WTC11 (cell line): ENCODE measurements at regions not wholly inside any gene's neighbourhood (a gene's known extent, or its start where the extent isn't known, plus 50 kb on each side); places are given as distances from the start of the nearest gene placed in this dataset.

Source experiments
- ATF2 ChIP-seq: sonication (generic); formaldehyde crosslinking; IDR thresholded peaks from 2 replicates; pipeline ENCODE4 v1.8.1; 2022; ENCODE audit warnings: low read depth, missing genetic modification reagents, borderline replicate concordance
- CTCF ChIP-seq: fragments of 200-600 bp; IDR thresholded peaks from 2 replicates; pipeline ENCODE4 v1.8.0; 2022; ENCODE audit warnings: antibody characterized with exemption
- NFYB ChIP-seq: sonication (generic); formaldehyde crosslinking; conservative IDR thresholded peaks from 2 replicates; pipeline ENCODE4 v1.8.0; 2022; ENCODE audit warnings: low read depth, missing genetic modification reagents

GRCh38 chr10:36391405-36391804 lies 734.0 kb upstream of the ANKRD30A start:
- no peak for TF ChIP-seq NFYB (CRISPR knock-in tag)
- TF ChIP-seq ATF2 (CRISPR knock-in tag), result no peak
- no peak for TF ChIP-seq CTCF
